Adrenal gland (tissue), 9 donors: ENCODE measurements at regions not wholly inside any gene's neighbourhood (a gene's known extent, or its start where the extent isn't known, plus 50 kb on each side); places are given as distances from the start of the nearest gene placed in this dataset.

Experiments
- DNase-seq, 7 donors: peaks; one replicate each; pipeline ENCODE4 v3.0.0-alpha.2; 2019 to 2020
- H3K27ac ChIP-seq, 5 donors: fragments of 200-600 bp; sonication (generic) in 4 of 5; 1 replicate in 3 of 5; 2 replicates in 2 of 5; pipeline versions ENCODE4 v1.5.1 to v1.8.0; 2016 to 2020; ENCODE audit warnings: mild to moderate bottlenecking in 1 of 5
- H3K27me3 ChIP-seq: fragments of 200-600 bp; 2 replicates; pipeline ENCODE4 v1.8.0; 2021
- H3K36me3 ChIP-seq, 2 donors: fragments of 200-600 bp; replicated peaks in 1 of 2; 1 replicate in 1 of 2; 2 replicates in 1 of 2; pipeline versions ENCODE4 v1.5.1 to v1.8.0; 2018 to 2022
- H3K4me1 ChIP-seq, 2 donors: fragments of 200-600 bp; replicated peaks in 1 of 2; 1 replicate in 1 of 2; 2 replicates in 1 of 2; pipeline versions ENCODE4 v1.5.1 to v1.8.0; 2018 to 2021
- H3K4me3 ChIP-seq, 4 donors: fragments of 200-600 bp; sonication (generic) in 3 of 4; one replicate each; pipeline ENCODE4 v1.5.1; 2016 to 2018
- H3K9me3 ChIP-seq, 3 donors: fragments of 200-600 bp; sonication (generic) in 1 of 3; replicated peaks in 1 of 3; 1 replicate in 2 of 3; 2 replicates in 1 of 3; pipeline versions ENCODE4 v1.5.1 to v1.8.0; 2016 to 2021
- CTCF ChIP-seq, 6 experiments: fragments of 450-650 bp in 4 of 6; fragments of 200-600 bp in 2 of 6; sonication (generic) in 1 of 6; IDR thresholded peaks; 1 replicate in 5 of 6; 2 replicates in 1 of 6; pipeline versions ENCODE4 v1.5.1 to v1.8.0; 2016 to 2021; ENCODE audit warnings: antibody characterized with exemption in 6 of 6, mild to moderate bottlenecking in 2 of 6, moderate library complexity in 1 of 6
- POLR2A ChIP-seq, 2 donors: fragments of 450-650 bp; IDR thresholded peaks; one replicate each; pipeline ENCODE4 v1.6.1; 2017; ENCODE audit warnings: antibody characterized with exemption in 2 of 2, mild to moderate bottlenecking in 2 of 2, moderate library complexity in 1 of 2
- WGBS, 4 donors: extraction: QIAGEN DNeasy Blood & Tissue Kit in 2 of 4; methylation state at CpG; one replicate each; pipeline versions ENCODE4 v1.1.5 to v1.1.7; 2013 to 2017; 5-methylcytosine and 5-hydroxymethylcytosine counted together
- intact Hi-C, 2 donors: fragments of 100-400 bp; cut with DNase I; formaldehyde crosslinking; loops; one replicate each; pipeline versions ENCODE4 v1.14.1 to v1.15.0; 2022 to 2023
- donor health status: healthy with polysubstance abuse.
- donor health status: Bipolar disorder and iron deficiency.
- donor health status: DM: yes; HTN: yes; CAD: no.
- donor health status: DM: no; HTN: no; CAD: no.
- donor health status: DM: no; HTN: no; CAD: no.

GRCh38 chr18:45517181-45517741 lies 98.0 kb upstream of the SLC14A2 start:
- peaks cover 0 to 5% of the 10 kb centered on the region in 2 donors for H3K4me1 ChIP-seq
- intact Hi-C loops: no loop called here

GRCh38 chr18:45518311-45519155 lies 96.7 kb upstream of the SLC14A2 start:
- TF ChIP-seq POLR2A (IDR thresholded peaks at IDR 0.05): no peak
- TF ChIP-seq CTCF (IDR thresholded peaks at IDR 0.05): no peak
- Histone ChIP-seq H3K4me3 (no peak overlapping the region), H3K27me3 (no peaks in the 10 kb centered on the region), H3K4me1 (peaks cover 0 to 5% of the 10 kb centered on the region in 2 donors), H3K36me3 (no peaks in the 10 kb centered on the region), H3K9me3 (no peaks in the 10 kb centered on the region), H3K27ac (peak overlapping the region in 2 of 5 donors; percentile 21 to 83)
- WGBS, 4 donors: 55 to 67% (median 61%) methylated on average over 3 of the region's 3 CpGs
- intact Hi-C loops: no loop called here
- DNase-seq: no peak

More at GRCh38 chr18:45517181-45517741, 98.0 kb upstream of the SLC14A2 start:
- DNase-seq: peak in 6 of 7 donors; percentile 17 to 72 (median 56)
- H3K36me3 ChIP-seq: no peaks in the 10 kb centered on the region
- TF ChIP-seq POLR2A (IDR thresholded peaks at IDR 0.05): no peak
- no peak for TF ChIP-seq CTCF (IDR thresholded peaks at IDR 0.05)
- WGBS, 4 donors: 63 to 72% (median 69%) methylated on average over 8 to 11 of the region's 11 CpGs
- H3K4me3 ChIP-seq: no peak overlapping the region
- H3K27ac ChIP-seq: peak overlapping the region in 3 of 5 donors; percentile 21 to 83 (median 30)
- no peaks in the 10 kb centered on the region for H3K9me3 ChIP-seq
- no peaks in the 10 kb centered on the region for H3K27me3 ChIP-seq

GRCh38 chr18:45519411-45520280 lies 95.6 kb upstream of the SLC14A2 start:
- DNase-seq: no peak
- H3K9me3 ChIP-seq: no peaks in the 10 kb centered on the region
- TF ChIP-seq CTCF (IDR thresholded peaks at IDR 0.05): no peak
- TF ChIP-seq POLR2A (IDR thresholded peaks at IDR 0.05): no peak
- intact Hi-C loops: no loop called here
- no peak overlapping the region for H3K4me3 ChIP-seq
- H3K4me1 ChIP-seq: peaks cover 0 to 5% of the 10 kb centered on the region in 2 donors
- peak overlapping the region in 1 of 5 donors; percentile 83 for H3K27ac ChIP-seq
- no peaks in the 10 kb centered on the region for H3K36me3 ChIP-seq
- no peaks in the 10 kb centered on the region for H3K27me3 ChIP-seq
- 86 to 89% (median 88%) methylated on average over 7 of the region's 7 CpGs for WGBS, 4 donors

GRCh38 chr18:45521136-45521535 lies 94.1 kb upstream of the SLC14A2 start:
- 16 to 41% (median 30%) methylated on average over 1 of the region's 1 CpG for WGBS, 4 donors
- H3K4me1 ChIP-seq: peaks cover 0 to 9% of the 10 kb centered on the region in 2 donors
- H3K9me3 ChIP-seq: no peaks in the 10 kb centered on the region

More at GRCh38 chr18:45521136-45521535, 94.1 kb upstream of the SLC14A2 start:
- H3K4me3 ChIP-seq: no peak overlapping the region
- no peaks in the 10 kb centered on the region for H3K27me3 ChIP-seq
- DNase-seq: peak in 2 of 7 donors; percentile 17 to 28
- TF ChIP-seq CTCF (IDR thresholded peaks at IDR 0.05): no peak
- intact Hi-C loops: no loop called here
- no peaks in the 10 kb centered on the region for H3K36me3 ChIP-seq
- peak overlapping the region in 2 of 5 donors; percentile 47 to 83 for H3K27ac ChIP-seq
